B cell (primary cell): ENCODE measurements at regions not wholly inside any gene's neighbourhood (a gene's known extent, or its start where the extent isn't known, plus 50 kb on each side); places are given as distances from the start of the nearest gene placed in this dataset.

Source experiments
- CTCF ChIP-seq: fragments of 200-600 bp; IDR thresholded peaks from one replicate; pipeline ENCODE4 v1.8.0; 2022; ENCODE audit warnings: antibody characterized with exemption, mild to moderate bottlenecking
- EZH2 ChIP-seq: IDR thresholded peaks from 2 replicates; pipeline ENCODE4 v1.6.1; 2012; ENCODE audit warnings: borderline replicate concordance, low read depth, mild to moderate bottlenecking, moderate library complexity, low read length; ENCODE audit not compliant: insufficient read depth, poor library complexity, severe bottlenecking

- no peak for TF ChIP-seq EZH2
- TF ChIP-seq CTCF, result no peak
These were observed 610.1 kb upstream of the ARID1B start for GRCh38 chr6:156167016-156167624.
